ENCODE measurements at regions not wholly inside any gene's neighbourhood (a gene's known extent, or its start where the extent isn't known, plus 50 kb on each side); places are given as distances from the start of the nearest gene placed in this dataset.

- TF ChIP-seq CTCF (conservative IDR thresholded peaks at IDR 0.05; ENCODE audit: low read depth, low read length) = no peak
- no peak for TF ChIP-seq EZH2 (IDR thresholded peaks at IDR 0.05; ENCODE audit: low read length, unreplicated experiment)
- TF ChIP-seq EZH2phosphoT487 (IDR thresholded peaks at IDR 0.05; ENCODE audit: borderline replicate concordance, low read length) = no peak
These were observed 91.3 kb upstream of the OGFRL1 start for GRCh38 chr6:71197267-71197666.
